Keratinocyte (primary cell): ENCODE measurements at regions not wholly inside any gene's neighbourhood (a gene's known extent, or its start where the extent isn't known, plus 50 kb on each side); places are given as distances from the start of the nearest gene placed in this dataset.

Source experiments
- EZH2 ChIP-seq: IDR thresholded peaks from one replicate; pipeline ENCODE4 v1.6.1; 2012; ENCODE audit warnings: inconsistent platforms, mild to moderate bottlenecking, low read length, moderate library complexity
- TF ChIP-seq, protein P1 (sequence below), 3 experiments: IDR thresholded peaks in 1 of 3; conservative IDR thresholded peaks in 1 of 3; optimal IDR thresholded peaks in 1 of 3; 2 replicates in 2 of 3; 3 replicates in 1 of 3; pipeline versions ENCODE3 to v1.5.1; 2011; ENCODE audit warnings: low read length in 3 of 3, mild to moderate bottlenecking in 3 of 3, moderate library complexity in 2 of 3, control low read depth in 1 of 3, inconsistent platforms in 1 of 3; ENCODE audit not compliant: insufficient read depth in 2 of 3; ENCODE audit errors: extremely low read depth in 1 of 3

DNA sequence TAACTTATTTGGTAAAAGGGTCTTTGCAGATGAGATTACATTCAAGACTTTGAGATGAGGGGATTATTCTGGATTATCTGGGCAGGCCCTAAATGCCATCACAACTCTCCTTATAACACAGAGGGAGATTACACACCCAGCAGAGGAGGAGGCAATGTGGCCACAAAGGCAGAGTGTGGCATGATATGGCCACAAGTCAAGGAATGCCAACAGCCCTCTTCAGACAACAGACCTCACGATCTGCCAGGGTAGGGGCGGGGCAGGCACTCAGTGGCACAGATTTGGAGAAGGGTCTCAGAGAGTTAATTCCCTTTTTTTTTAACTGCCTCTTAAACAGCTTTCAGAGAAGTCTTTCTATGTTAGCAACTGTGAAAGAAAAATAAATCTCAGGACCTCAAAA lies 96.9 kb downstream of the CYP26B1 start:
- TF ChIP-seq, protein P1, sequence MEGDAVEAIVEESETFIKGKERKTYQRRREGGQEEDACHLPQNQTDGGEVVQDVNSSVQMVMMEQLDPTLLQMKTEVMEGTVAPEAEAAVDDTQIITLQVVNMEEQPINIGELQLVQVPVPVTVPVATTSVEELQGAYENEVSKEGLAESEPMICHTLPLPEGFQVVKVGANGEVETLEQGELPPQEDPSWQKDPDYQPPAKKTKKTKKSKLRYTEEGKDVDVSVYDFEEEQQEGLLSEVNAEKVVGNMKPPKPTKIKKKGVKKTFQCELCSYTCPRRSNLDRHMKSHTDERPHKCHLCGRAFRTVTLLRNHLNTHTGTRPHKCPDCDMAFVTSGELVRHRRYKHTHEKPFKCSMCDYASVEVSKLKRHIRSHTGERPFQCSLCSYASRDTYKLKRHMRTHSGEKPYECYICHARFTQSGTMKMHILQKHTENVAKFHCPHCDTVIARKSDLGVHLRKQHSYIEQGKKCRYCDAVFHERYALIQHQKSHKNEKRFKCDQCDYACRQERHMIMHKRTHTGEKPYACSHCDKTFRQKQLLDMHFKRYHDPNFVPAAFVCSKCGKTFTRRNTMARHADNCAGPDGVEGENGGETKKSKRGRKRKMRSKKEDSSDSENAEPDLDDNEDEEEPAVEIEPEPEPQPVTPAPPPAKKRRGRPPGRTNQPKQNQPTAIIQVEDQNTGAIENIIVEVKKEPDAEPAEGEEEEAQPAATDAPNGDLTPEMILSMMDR (optimal IDR thresholded peaks at IDR 0.05 in 1 of 3, IDR thresholded peaks at IDR 0.05 in 1 of 3, conservative IDR thresholded peaks at IDR 0.05 in 1 of 3; ENCODE audit: extremely low read depth in 1 of 3, insufficient read depth in 2 of 3, low read length in 3 of 3): no peak
- no peak for TF ChIP-seq EZH2
